Activated CD4-positive, alpha-beta T cell treated with anti-CD3 and anti-CD28 coated beads, Interleukin-2, amount 50 U/mL, for 24 hours (primary cell): ENCODE measurements at regions not wholly inside any gene's neighbourhood (a gene's known extent, or its start where the extent isn't known, plus 50 kb on each side); places are given as distances from the start of the nearest gene placed in this dataset.

Experiments used
- DNase-seq, 2 donors: peaks; one replicate each; pipeline ENCODE4 v3.0.0-alpha.2; 2020; ENCODE audit warnings: low read depth in 1 of 2, low spot score in 1 of 2

- DNase-seq = no peak
Measured at GRCh38 chr21:27192281-27192949, 225.5 kb upstream of the ADAMTS5 start.

GRCh38 chr21:27190601-27191000 lies 223.7 kb upstream of the ADAMTS5 start:
- no peak for DNase-seq

- DNase-seq = no peak
Measured at GRCh38 chr21:27189870-27190269, 223.0 kb upstream of the ADAMTS5 start.

GRCh38 chr21:27173053-27173452 lies 206.2 kb upstream of the ADAMTS5 start:
- no peak for DNase-seq

DNA sequence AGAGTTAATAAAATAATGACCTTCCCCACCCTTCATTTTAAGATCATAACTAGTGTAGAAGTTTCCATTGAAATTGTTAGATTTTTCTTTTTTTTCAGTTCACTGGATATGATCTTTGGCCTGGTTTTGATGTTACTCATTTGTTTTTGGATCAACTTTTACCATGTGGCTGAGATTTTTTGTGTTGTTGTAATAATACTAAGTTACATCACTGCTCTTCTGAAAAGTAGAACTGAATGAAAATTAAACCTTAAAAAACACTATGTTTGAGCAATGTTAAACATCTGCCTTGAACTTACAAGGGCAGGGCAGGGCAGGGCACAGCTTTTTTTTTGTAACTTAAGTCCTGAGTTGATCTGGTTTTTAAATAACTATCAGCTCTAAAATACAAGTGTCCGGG lies 204.8 kb upstream of the ADAMTS5 start:
- DNase-seq = no peak

GRCh38 chr21:27168084-27168483 lies 201.2 kb upstream of the ADAMTS5 start:
- DNase-seq = no peak

DNA sequence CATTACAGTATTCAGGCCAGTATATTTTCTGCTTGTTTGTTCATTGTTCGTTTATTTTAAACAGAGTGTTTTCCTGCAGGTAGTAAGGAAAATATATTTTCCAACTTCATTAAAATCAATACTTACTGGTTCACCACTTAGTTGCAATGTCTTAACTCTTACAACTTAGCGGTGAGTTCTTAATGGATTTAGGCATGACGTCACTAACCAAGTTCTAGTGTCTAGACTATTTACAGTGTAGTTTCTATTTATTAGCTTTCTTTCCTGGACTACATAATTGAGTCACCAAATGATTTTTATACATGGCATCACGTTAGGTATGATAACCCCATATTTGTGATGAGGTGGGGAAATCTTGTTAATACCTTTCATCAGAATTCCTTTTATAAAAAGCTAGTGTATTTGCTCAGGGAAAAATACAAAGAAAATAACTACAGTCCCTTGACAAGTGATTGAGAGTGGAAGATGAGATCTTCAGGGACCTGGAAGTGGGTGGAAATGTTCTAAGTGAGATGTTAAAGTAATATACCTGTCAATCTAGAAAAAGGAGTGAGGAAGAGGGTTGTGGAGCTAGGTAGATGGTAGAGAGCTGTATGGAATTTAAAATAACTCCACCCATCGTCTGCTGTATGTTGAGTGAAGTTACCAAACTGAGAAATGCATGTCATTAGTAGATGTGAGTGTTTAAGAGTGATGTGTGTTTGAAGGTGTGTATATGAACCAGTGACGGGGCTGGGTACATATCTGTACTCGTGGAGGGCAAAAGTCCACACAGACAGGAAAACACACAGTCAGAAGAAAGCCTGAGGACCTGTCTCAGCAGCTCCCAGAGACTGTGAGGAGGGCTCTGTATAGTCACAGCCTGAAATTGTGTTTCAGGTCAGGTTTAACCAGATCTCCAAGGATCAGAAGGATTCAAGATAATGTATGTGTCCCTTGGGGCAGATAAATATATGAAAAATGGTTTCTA lies 197.6 kb upstream of the ADAMTS5 start:
- DNase-seq = no peak

- DNase-seq = no peak
Measured at GRCh38 chr21:27158967-27159366, 192.1 kb upstream of the ADAMTS5 start.

GRCh38 chr21:27157097-27157496 lies 190.2 kb upstream of the ADAMTS5 start:
- DNase-seq = no peak

GRCh38 chr21:27156666-27157065 lies 189.8 kb upstream of the ADAMTS5 start:
- DNase-seq = no peak

DNA sequence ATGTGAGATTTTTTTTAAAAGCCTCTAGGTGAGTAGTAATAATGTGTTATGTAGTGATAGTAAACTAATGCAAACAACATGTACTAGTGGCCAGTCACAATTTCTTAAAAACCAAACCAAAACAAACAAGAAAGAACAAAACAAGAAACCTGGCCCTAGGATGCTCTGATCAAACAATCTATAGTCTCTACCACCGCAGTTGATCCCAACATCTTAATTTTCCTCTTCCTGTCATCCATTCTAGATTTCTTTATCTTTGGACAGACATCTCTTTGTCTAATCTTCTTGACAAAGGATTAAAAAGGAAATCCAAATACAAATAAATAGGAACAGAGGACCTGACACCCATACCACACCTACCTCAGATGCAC lies 188.2 kb upstream of the ADAMTS5 start:
- no peak for DNase-seq

DNA sequence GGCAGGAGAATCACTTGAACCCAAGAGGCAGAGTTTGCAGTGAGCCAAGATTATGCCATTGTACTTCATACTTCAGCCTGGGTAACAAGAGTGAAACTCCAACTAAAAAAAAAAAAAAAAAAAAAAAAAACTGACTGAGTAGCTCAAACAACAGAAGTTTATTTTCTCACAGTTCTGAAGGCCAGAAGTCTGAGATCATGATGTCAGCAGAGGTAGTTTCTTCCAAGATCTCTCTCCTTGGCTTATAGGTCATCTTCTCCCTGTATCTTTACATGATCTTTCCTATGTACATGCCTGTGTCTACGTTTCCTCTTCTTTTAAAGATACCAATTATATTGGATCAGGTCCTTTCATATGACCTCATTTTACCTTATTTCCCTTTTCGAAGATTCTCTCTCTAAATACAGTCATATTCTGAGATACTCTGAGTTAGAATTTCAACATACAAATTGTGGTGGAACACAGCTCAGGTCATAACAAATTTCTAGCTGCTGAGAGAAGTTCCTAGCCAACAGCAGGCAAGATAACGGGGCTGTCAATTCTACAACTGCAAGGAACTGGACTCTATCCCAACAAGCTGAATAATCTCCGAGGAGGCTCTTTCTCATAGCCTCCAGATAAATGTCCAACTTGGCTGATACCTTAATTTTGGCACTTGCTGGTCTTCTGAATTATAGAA lies 187.7 kb upstream of the ADAMTS5 start:
- DNase-seq = no peak

DNA sequence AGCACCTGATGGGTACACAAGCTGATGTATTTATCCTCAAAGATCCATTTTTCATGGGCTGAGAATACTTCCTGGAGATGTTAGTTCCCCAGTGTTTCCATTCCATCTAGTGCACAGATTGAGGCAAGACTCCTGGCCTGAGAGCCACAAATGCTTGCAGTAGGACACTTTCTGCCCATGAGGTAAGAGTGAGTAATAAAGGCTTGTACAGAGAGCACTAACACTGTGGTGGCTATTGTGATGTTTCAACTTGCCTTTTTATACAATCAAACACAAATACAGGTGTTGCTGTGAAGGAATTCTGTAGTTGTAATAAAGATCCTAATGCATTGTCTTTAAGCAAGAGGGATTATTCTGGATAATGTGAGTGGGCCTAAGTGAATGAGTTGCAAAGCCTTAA lies 186.1 kb upstream of the ADAMTS5 start:
- no peak for DNase-seq

GRCh38 chr21:27149034-27149433 lies 182.1 kb upstream of the ADAMTS5 start:
- no peak for DNase-seq

GRCh38 chr21:27146268-27146667 lies 179.4 kb upstream of the ADAMTS5 start:
- DNase-seq = no peak

DNA sequence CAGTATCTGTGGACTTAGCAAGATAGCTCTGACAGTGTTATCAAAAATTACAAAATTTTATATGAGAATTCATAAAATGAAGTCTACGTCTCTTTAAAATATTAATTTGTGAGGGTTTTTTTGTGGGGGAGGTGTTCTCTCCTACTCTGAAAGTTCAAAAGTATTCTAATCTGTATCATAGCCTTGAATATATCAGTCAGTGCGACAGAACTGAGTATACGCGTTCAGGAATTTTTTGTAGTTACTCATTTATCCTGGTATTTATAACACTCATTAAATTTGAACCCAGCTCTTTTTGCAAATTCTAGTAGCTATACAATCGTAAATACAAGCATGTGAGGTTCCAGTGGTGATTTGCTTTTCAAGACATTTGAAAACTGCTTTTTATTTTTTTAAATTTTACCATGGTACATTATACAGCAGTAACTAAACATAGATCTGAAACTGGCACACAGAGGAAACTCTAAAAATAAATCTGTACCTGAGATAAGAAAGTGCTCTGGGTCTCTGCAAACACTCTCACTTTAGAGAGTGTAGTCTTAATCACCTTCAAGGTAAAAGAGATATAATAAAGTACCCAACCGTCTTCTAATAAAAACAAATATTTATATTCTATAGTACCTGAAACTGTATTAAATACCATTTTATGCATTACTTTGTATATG lies 178.4 kb upstream of the ADAMTS5 start:
- DNase-seq = no peak

DNA sequence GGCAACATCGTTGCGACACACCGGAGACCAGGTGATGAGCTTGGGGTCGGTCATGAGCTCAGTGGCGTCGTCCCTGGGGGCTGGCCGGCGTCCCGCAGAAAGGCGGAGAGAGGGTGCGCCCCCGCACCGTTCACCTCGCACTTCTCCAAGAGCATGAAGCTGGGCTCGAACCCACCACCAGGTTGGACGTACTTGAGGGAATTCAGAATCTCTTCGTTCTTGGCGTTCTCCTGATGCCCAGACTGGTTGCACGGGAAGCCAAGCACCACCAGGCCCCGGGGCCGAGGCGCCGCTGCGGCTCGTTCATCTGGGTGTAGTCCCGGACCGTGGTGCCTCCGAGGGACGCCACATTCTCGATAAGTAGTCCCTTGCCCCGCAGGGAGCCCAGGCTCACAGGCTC lies 176.6 kb upstream of the ADAMTS5 start:
- no peak for DNase-seq

- DNase-seq = no peak
Measured at GRCh38 chr21:27139526-27139925, 172.6 kb upstream of the ADAMTS5 start.

- no peak for DNase-seq
Measured at GRCh38 chr21:27134516-27134915, 167.6 kb upstream of the ADAMTS5 start.

DNA sequence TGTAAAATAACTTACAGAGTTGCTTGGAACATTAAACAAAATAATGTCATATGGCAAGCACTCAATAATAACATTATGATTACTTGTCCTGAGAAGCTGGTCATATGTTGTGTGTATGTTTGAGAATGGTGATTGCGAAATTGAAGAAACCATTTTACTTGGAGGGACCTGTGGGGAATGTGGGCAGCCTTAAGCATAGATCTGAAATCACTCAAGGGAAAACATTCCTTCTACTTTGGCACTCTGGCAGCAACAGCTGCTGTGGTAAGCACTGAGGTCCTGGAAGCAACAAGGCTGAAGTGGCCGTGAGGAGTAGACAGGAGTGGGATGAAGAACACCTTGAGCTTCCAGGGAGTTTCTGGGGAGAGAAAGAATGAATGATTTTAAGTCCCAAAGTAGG lies 165.4 kb upstream of the ADAMTS5 start:
- DNase-seq = no peak

DNA sequence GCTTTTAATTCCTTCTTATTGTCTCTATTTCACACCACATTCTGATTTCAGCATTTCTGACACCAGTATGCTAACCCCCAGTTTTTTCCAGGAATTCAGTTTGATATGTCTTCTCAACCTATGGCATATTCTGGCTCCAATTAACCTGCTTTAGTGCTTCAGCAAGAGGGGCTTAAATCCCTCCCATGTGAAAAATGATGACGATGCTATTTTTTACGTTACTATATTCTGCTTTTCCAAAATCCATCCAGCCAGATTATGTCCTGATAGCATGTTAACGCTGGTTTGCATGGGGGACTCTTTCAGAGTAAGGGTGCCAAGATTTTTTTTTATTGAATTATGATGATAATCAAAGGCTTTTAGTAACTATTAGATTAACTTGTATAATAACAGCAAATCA lies 163.3 kb upstream of the ADAMTS5 start:
- no peak for DNase-seq
